GM19468 (cell line): ENCODE measurements at regions not wholly inside any gene's neighbourhood (a gene's known extent, or its start where the extent isn't known, plus 50 kb on each side); places are given as distances from the start of the nearest gene placed in this dataset.

Source experiments
- ATAC-seq: cut with Tn5 transposase; IDR thresholded peaks from one replicate; pipeline ENCODE4 v1.9.1; 2021; ENCODE audit warnings: mild to moderate bottlenecking, moderate library complexity, moderate number of reproducible peaks; ENCODE audit not compliant: unreplicated experiment; ENCODE audit errors: extremely low read depth

- no peak for ATAC-seq
Measured at GRCh38 chr3:3633761-3634160, 165.5 kb upstream of the LRRN1 start.

- no peak for ATAC-seq
Measured at GRCh38 chr3:3632449-3632848, 166.8 kb upstream of the LRRN1 start.

DNA sequence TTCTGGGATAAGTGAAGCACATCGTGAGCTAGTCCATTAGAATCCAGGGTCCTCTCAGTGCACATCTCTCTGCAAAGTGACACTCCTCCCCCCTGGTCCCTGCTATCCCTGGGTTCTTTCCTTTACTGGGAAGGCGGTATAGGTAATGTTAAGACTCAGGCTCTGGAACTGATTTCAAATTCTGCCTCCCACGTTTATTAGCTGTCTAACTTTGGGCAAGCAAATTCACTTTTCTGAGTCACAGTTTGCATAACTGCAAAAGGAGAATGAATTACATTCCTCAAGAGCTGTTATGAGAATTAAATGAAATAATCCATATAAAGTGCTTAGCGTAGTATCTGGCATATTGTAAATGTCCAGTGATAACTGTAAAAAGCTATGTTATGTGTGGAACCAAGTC, 168.1 kb upstream of the LRRN1 start:
- no peak for ATAC-seq

DNA sequence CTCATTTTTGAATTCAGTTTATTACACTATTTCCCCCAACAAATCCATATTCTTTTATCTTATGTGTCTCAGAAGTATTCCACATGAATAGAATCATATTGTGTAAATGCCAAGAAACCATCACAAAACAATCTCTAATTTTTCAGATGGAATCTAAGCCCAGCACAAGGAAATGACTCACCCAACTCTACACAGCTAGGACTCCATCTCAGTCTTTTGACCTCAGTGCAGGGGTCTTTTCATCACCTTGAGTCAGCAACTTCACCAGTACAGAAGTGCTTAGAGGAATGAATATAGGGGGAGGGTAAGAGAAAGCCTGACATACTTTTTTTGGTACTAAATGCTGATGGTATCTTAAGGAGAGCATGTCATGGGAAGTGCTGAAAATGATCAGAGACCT, 169.3 kb upstream of the LRRN1 start:
- no peak for ATAC-seq

DNA sequence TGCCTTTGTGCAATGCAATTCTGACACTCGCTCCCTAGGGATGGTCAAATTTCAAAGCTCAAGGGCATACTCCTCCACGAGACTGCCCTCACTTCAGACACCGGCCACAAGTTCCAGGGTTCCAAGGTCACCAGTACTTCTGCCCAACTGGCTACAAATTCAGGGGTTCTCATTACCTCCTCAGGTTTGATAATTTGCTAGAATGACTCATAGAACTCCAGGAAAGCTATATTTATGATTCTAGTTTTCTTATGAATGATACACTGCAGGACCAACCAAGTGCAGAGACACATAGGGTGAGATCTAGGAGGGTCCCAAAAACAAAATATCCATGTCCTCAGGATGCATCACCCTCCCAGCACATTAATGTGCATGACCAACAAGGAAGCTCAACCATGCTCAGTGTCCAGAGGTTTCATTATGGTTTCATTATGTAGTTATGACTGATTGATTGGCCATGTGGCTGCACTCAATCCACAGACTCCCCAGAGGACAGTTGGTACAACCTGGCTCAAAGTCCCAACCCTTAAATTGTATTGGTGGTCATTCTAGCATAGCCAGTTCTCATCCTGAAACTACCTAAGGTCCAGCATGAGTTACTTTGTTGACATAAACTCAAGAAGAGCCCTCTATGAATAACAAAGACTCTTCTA, 170.4 kb upstream of the LRRN1 start:
- peak; percentile 52 for ATAC-seq

DNA sequence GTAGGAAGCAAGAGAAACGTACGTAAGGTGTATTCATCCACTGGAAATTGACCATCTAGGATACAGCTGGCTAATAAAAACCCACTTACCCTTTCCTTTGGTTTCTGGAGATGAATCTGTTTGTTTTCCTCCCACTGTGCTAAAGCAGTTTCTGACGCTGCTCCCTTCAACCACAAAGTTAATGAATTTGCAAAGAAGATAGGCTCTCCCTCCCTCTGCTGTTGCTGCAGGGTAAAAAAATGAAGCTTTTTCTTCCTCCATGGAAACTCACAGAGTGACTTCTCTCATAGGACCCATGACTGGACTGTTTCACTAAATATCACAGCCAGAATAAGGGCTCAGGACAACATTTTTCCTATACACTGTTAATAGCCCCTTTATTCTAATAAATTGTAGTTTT, 172.1 kb upstream of the LRRN1 start:
- ATAC-seq = no peak

- ATAC-seq = no peak
Measured at GRCh38 chr3:3625544-3626271, 173.5 kb upstream of the LRRN1 start.

DNA sequence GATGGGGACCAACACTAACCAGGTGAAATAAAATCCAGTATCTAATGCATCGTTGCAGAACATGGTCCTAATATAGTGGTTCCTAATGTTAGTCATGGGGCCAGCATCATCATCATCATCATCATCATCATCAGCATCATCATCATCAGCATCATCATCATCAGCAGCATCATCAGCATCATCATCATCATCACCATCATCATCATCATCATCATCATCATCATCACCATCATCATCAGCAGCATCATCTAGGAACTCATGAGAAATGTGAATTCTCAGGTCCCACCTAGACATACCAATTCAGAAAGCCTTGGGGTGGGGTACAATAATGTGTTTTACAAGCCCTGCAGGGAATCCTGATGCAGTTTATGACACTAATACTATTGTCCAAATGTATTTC, 179.4 kb upstream of the LRRN1 start:
- ATAC-seq = no peak

- no peak for ATAC-seq
Measured at GRCh38 chr3:3618623-3619022, 180.6 kb upstream of the LRRN1 start.

GRCh38 chr3:3615533-3615932, 183.7 kb upstream of the LRRN1 start:
- no peak for ATAC-seq

GRCh38 chr3:3610581-3611298, 188.5 kb upstream of the LRRN1 start:
- ATAC-seq = no peak

- no peak for ATAC-seq
Measured at GRCh38 chr3:3606321-3606720, 192.9 kb upstream of the LRRN1 start.

- ATAC-seq = no peak
Measured at GRCh38 chr3:3605226-3605625, 194.0 kb upstream of the LRRN1 start.

DNA sequence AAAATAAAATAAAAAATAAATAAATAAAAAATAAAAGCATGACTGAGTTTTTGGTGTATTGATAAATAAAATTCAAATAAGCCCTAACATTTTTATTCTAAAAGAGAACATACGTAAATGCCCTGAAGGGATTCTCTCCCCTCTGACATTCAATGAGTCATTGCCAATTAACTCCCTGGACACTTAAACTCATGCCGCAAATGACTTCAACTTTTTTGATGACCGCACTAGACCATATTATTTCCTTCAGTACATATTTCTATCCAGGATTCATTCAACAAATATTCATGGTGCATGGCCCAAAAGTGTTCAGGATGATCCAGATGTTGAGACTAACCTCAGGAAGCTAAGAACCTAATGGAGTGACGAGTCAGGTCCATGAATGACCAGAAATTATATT, 195.9 kb upstream of the LRRN1 start:
- ATAC-seq = no peak

GRCh38 chr3:3600665-3601340, 198.4 kb upstream of the LRRN1 start:
- no peak for ATAC-seq

DNA sequence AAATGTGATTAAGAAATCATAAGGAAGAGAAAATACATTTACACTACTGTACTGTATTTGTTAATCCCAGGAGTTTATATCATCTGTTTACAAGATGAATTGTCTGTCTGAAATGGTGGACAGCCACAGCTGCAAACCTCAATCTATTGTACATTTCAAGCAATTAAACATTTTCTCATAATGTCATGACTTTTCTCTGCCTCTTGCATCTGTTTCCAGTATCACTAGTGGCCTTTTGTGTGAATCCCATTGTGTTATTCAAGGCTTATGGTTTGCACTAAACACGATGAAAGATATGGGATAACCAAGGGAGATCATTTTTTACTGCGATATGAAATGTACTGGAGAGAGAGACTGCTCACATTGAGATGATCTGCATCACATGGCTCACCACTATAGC, 200.2 kb upstream of the LRRN1 start:
- no peak for ATAC-seq

GRCh38 chr3:3594986-3595385, 204.2 kb upstream of the LRRN1 start:
- ATAC-seq = no peak

DNA sequence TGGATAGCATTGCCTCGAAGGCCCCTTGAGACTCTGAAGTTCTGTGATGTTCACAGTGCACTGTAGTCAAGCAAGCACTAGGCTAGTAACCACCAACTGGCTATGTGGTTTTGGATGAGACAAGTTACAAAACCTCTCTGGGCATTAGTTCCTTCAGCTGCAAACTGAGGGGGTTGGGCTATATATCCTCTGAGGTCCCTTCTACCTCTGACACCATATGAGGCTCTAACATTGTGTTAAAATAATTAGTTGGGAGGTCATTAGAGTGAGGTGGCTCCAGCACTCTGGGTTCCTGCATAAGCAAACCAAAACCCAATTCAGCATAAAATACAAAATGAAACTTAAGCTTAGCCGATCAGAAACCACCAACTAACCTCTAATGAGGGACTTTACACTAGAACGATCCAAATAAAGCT, 209.5 kb upstream of the LRRN1 start:
- no peak for ATAC-seq

- no peak for ATAC-seq
Measured at GRCh38 chr3:3587647-3587972, 211.6 kb upstream of the LRRN1 start.

GRCh38 chr3:3586843-3587646, 212.2 kb upstream of the LRRN1 start:
- ATAC-seq = no peak
